ENCODE measurements at regions not wholly inside any gene's neighbourhood (a gene's known extent, or its start where the extent isn't known, plus 50 kb on each side); places are given as distances from the start of the nearest gene placed in this dataset.

GRCh38 chr14:22438742-22439141, 150.3 kb downstream of the DAD1 start:
- Histone ChIP-seq H3K27ac (ENCODE audit: low read length) (no peak overlapping the region), H3K4me3 (ENCODE audit: low read length) (no peak overlapping the region), H3K4me1 (ENCODE audit: low read length) (peaks cover 2% of the 10 kb centered on the region; the same call in 1 of the 2 replicates), H3K9ac (ENCODE audit: low read length) (no peak overlapping the region), H3K27me3 (ENCODE audit: low read depth, low read length) (peaks cover 5% of the 10 kb centered on the region; the same call in 1 of the 2 replicates), H3K36me3 (replicated peaks; ENCODE audit: low read depth, low read length) (no peaks in the 10 kb centered on the region), H2AFZ (ENCODE audit: low read depth, low read length) (no peak overlapping the region), H4K20me1 (ENCODE audit: insufficient read depth, low read length) (no peaks in the 10 kb centered on the region), H3K9me3 (ENCODE audit: insufficient read depth, low read length) (no peaks in the 10 kb centered on the region), H3K79me2 (ENCODE audit: low read length) (no peaks in the 10 kb centered on the region), H3K4me2 (ENCODE audit: low read length) (no peak overlapping the region)
- no peak for TF ChIP-seq EZH2phosphoT487 (IDR thresholded peaks at IDR 0.05; ENCODE audit: low read depth)
- TF ChIP-seq CTCF (IDR thresholded peaks at IDR 0.05; ENCODE audit: low read depth, low read length), result no peak

GRCh38 chr14:22434901-22435550, 154.0 kb downstream of the DAD1 start:
- H2AFZ ChIP-seq (ENCODE audit: low read depth, low read length), result no peak overlapping the region
- no peak overlapping the region for H3K27ac ChIP-seq (ENCODE audit: low read length)
- H3K4me3 ChIP-seq (ENCODE audit: low read length), result no peak overlapping the region
- H3K4me1 ChIP-seq (ENCODE audit: low read length), result peaks cover 18% of the 10 kb centered on the region
- no peak for TF ChIP-seq CTCF (IDR thresholded peaks at IDR 0.05; ENCODE audit: low read depth, low read length)
- no peak for TF ChIP-seq EZH2phosphoT487 (IDR thresholded peaks at IDR 0.05; ENCODE audit: low read depth)
- H3K4me2 ChIP-seq (ENCODE audit: low read length), result no peak overlapping the region
- no peak overlapping the region for H3K9ac ChIP-seq (ENCODE audit: low read length)
- H3K36me3 ChIP-seq (replicated peaks; ENCODE audit: low read depth, low read length), result no peaks in the 10 kb centered on the region
- H3K79me2 ChIP-seq (ENCODE audit: low read length), result no peaks in the 10 kb centered on the region
- H3K9me3 ChIP-seq (ENCODE audit: insufficient read depth, low read length), result no peaks in the 10 kb centered on the region
- no peaks in the 10 kb centered on the region for H4K20me1 ChIP-seq (ENCODE audit: insufficient read depth, low read length)
- peaks cover 27% of the 10 kb centered on the region for H3K27me3 ChIP-seq (ENCODE audit: low read depth, low read length)

- H3K79me2 ChIP-seq (ENCODE audit: low read length), result no peaks in the 10 kb centered on the region
- H3K36me3 ChIP-seq (replicated peaks; ENCODE audit: low read depth, low read length), result no peaks in the 10 kb centered on the region
- peak overlapping the region; percentile 81; the same call in 1 of the 2 replicates for H2AFZ ChIP-seq (ENCODE audit: low read depth, low read length)
- no peaks in the 10 kb centered on the region for H3K9me3 ChIP-seq (ENCODE audit: insufficient read depth, low read length)
- H3K27me3 ChIP-seq (ENCODE audit: low read depth, low read length), result peaks cover 27% of the 10 kb centered on the region
- no peak overlapping the region for H3K4me3 ChIP-seq (ENCODE audit: low read length)
- H3K9ac ChIP-seq (ENCODE audit: low read length), result no peak overlapping the region
- TF ChIP-seq CTCF (IDR thresholded peaks at IDR 0.05; ENCODE audit: low read depth, low read length), result peak; percentile 69
- no peak for TF ChIP-seq EZH2phosphoT487 (IDR thresholded peaks at IDR 0.05; ENCODE audit: low read depth)
- H4K20me1 ChIP-seq (ENCODE audit: insufficient read depth, low read length), result no peaks in the 10 kb centered on the region
- peak overlapping the region; percentile 28 for H3K4me2 ChIP-seq (ENCODE audit: low read length)
- peaks cover 18% of the 10 kb centered on the region for H3K4me1 ChIP-seq (ENCODE audit: low read length)
- H3K27ac ChIP-seq (ENCODE audit: low read length), result no peak overlapping the region
Observed at GRCh38 chr14:22434030-22434429, 155.0 kb downstream of the DAD1 start.

GRCh38 chr14:22433069-22433468, 156.0 kb downstream of the DAD1 start:
- Histone ChIP-seq H3K27me3 (ENCODE audit: low read depth, low read length) (peaks cover 28% of the 10 kb centered on the region), H2AFZ (ENCODE audit: low read depth, low read length) (no peak overlapping the region), H3K36me3 (replicated peaks; ENCODE audit: low read depth, low read length) (no peaks in the 10 kb centered on the region), H3K27ac (ENCODE audit: low read length) (no peak overlapping the region), H3K4me3 (ENCODE audit: low read length) (no peak overlapping the region), H3K9ac (ENCODE audit: low read length) (no peak overlapping the region), H3K9me3 (ENCODE audit: insufficient read depth, low read length) (no peaks in the 10 kb centered on the region), H3K79me2 (ENCODE audit: low read length) (no peaks in the 10 kb centered on the region), H3K4me2 (ENCODE audit: low read length) (peak overlapping the region; percentile 30), H3K4me1 (ENCODE audit: low read length) (peaks cover 18% of the 10 kb centered on the region), H4K20me1 (ENCODE audit: insufficient read depth, low read length) (no peaks in the 10 kb centered on the region)
- TF ChIP-seq CTCF (IDR thresholded peaks at IDR 0.05; ENCODE audit: low read depth, low read length), result no peak
- no peak for TF ChIP-seq EZH2phosphoT487 (IDR thresholded peaks at IDR 0.05; ENCODE audit: low read depth)

Measured in OCI-LY3 (cell line).